DMS114 treated with DMSO at 0.1 percent for 48 hours (cell line): ENCODE measurements at regions not wholly inside any gene's neighbourhood (a gene's known extent, or its start where the extent isn't known, plus 50 kb on each side); places are given as distances from the start of the nearest gene placed in this dataset.

Experiments used
- DNase-seq: peaks from one replicate; lab custom pipeline; 2025; ENCODE audit not compliant: unreplicated experiment; lab: John Stamatoyannopoulos, UW

DNA sequence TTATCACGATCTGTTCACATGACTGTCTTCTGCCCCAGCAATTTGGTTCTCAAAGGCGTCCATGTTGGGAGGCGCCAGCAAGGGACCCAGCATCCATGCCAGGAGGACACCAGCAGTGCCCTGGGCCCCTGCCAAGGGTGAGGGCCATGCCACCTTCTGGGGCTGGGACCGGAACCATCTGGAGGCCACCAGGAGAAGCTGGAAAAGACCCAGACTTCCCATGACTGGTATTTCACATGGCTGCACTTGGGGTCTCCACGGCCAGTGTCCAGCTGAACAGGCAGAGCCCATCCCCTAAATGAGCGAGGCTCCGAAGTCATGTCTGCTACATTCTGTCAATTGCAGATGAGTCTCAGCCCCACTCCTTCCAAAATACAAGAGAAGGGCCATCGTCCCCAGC is 306.8 kb upstream of the HS6ST1 start:
- no peak for DNase-seq

DNA sequence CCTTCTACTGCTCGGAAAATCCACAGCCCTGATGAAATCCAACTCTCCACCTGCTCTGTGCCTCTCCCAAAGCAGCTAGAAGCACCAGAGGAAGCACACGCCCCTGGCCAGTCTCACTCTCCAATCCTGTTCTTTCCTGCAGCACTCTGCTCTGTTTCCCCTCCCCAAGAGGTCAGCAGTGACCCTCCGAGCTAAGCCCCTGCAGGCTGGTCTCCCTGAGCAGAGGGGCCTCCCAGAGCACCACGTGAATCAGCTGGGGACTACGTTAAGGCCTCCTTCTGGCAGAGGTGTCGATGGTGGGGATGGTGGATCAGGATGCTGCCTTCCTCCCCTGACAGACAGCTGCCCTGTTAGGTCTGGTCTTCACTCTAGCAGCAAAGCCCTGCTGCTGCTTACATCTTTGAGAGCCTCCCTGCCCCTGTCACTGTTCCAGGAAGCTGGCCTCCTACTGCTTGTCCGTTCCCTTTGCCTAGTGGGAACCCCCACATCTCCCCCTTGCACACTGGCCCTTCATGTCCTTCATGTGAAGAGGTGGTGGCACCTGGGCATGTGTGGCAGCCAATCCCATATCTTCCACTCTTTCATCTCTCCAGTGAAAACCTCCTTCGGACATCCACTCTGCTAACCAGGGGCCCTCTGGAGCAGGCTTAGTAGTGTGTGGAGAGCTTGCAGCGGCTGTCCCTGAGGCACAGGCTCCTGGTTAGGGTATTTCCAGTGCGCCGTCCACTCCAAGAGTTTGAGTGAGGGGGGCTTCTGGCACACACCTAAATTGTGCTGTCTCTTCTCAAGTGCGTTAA is 307.5 kb upstream of the HS6ST1 start:
- no peak for DNase-seq

DNA sequence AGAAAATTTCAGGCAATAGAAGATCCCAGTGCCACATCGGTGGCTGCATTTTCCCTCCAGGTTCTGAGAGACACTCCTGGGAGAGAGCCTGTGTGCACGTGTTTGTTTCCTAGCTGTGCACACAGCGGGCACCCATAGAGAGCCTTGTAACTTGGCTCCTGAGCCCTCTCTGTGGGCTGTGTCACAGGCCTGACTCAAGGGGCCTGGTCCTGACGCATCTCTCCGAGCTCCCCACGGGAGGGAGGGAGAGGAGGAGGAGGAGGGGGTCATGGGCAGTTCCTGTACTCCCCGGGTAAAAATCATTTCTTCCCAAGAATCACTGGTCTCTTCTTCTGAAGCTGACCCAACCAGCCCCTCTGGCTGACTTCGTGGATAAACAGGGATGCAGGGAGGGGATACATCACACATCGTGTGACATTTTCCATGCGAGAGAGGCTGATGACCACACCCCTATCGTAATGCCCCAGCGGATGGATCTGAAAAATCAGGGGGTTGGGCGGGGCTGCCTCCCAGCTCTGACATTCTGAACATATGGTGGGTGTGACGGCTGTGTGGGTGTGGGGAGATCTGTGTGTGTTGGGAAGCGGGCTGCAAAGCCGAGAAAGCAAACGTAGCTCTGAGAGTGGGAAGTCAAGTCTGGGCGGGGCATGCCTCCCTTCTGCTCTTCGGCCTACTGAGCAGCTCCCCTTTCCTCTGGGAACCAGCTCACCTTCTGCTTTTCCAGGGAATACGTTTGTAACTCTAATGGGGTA is 308.3 kb upstream of the HS6ST1 start:
- DNase-seq: no peak

DNA sequence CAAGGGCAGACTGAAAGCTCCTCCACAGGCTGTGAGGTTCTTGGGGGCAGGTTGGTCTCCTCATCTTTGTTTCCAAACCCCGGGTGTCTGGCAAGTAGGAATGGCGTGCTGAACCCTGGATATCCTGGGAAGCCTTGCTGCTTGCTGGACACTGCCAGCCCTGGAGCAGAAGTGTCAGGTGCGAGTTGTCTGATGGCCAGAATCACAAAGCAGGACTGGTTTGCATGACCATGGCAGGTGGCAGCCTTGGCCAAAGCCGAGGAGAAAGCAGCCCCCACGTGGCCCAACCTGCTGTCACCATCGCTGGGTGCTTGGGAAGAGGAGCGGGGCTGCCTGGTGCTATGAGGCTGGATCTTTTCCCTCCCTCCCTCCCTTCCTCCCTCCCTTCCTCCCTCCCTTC is 309.5 kb upstream of the HS6ST1 start:
- no peak for DNase-seq

DNA sequence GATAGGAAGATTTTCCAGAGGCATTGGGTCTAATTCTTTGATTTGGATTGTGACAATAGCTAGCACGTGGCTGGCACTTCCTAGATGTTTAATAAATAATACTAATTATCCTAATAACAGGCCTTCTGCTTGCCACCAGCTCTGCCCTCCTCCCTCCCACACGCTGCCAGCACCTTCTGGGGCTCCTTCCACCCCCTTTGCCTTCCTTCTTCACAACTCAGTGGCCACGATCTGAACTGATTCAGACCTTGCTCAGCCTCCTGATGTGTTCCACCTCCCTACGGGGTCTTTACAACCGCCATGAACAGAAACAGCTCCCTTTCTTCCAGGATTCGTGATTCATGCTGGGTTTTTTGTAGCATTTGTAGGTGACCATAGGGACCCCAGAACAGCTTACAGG is 310.3 kb upstream of the HS6ST1 start:
- DNase-seq: no peak

DNA sequence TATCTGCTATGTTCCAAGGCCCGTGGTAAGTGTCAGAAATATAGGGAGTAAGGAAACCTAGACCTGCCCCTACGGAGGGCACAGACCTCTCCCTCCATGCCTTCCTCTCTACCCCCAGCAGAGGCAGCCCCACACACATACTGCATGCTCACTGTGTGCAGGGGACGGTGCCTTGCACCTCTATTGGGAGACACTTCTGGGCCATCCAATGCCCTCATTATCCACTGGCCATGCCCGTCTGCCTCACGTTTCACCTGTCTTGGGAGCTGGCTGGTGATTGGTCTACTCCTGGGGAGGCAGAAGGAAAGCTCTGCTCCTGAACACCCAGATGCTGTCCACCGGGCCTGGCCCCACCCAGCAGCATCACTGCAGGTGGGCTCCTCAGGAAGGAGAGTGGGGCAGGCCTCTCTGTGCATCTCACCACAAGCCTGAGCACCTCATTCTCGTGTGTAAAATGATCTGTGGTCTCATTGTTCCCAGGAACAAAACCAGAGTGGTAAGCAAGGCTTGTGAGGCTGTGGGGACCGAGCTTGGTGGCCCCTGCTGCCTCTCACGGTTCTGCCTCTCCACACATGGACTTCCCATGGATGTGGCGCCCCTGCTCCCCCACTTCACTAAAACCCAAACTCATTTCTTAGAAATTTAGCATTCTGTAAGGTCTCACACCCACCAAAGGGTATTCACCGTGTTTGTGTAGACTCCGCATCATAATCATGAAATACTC is 312.5 kb upstream of the HS6ST1 start:
- DNase-seq: no peak

DNA sequence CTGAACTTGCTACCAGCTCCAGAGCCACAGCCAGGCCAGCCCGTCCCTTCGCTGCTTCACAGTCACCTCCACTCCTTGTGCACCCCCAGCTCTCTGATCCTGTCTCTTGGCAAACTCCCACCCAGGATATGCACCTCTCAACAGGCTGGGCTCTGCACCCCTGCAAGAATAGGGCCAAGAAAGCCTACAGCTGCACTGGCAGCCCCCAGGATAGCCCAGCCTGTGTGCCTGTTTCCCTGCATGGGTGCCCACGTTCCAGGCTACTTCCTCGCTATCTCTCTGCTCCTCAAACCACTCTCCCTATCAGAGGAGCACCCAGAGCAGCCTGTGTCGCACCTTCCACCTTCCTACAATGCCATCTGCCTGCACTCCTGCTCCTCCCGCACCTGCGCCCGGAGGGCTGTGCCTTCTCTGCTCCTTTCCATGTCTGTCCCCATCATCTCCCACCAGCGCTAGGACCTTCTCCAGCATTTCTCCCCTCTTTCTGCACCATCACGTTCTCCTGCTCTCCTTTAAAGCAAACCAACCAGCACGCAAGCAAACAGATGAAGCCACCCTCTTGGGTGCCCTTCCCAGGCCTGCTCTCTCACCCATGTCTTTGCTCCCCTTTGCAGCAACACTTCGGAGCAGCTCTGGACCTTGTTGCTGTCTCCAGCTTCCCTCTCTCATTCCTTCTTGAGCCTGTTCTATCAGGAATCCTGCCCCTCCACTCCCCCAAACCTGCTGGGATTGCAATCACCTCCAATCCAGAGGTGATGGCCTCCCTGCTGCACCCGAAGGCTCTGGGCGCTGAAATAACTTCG is 313.2 kb upstream of the HS6ST1 start:
- no peak for DNase-seq

DNA sequence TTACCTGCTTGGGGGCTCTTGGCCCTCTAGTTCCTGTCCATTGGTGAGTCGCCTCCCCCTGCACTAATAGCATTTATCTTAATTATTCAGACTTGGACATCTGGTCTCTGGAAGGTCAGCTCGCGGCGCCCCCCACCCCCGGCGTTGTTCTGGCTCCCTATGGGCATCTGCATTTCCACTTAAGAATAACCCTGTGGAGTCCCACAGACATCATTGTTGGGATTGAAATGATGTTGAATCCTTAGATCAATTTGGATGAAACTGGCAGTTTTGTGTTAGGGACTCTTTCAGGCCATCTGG is 313.8 kb upstream of the HS6ST1 start:
- no peak for DNase-seq

GRCh38 chr2:128633501-128633900 is 314.8 kb upstream of the HS6ST1 start:
- no peak for DNase-seq

- DNase-seq: no peak
These were observed 316.8 kb upstream of the HS6ST1 start for GRCh38 chr2:128635361-128635900.

DNA sequence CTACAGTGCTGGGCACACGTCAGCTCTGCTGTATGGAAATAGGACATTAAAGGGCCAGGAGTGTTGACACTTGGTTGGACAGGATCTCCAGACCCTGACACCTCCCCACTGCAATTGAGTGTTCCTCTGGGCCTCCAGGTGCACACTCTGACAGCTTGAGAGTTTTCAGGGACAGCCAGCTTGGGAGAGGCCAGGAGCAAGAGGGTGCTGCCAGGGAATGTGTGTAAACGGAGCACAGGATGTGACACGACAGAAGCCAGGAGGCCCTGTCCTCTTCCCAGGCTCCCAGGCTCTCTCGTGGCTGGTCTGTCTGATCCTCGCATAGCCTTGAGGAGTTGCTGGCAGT is 318.1 kb upstream of the HS6ST1 start:
- no peak for DNase-seq

- DNase-seq: no peak
These were observed 318.9 kb upstream of the HS6ST1 start for GRCh38 chr2:128637481-128638155.

GRCh38 chr2:128638341-128639119 is 319.9 kb upstream of the HS6ST1 start:
- no peak for DNase-seq

- no peak for DNase-seq
These were observed 320.4 kb upstream of the HS6ST1 start for GRCh38 chr2:128639120-128639477.

- DNase-seq: no peak
These were observed 321.0 kb upstream of the HS6ST1 start for GRCh38 chr2:128639693-128640092.

GRCh38 chr2:128640166-128640844 is 321.6 kb upstream of the HS6ST1 start:
- DNase-seq: no peak

- no peak for DNase-seq
These were observed 322.2 kb upstream of the HS6ST1 start for GRCh38 chr2:128640845-128641360.

GRCh38 chr2:128641421-128642080 is 322.9 kb upstream of the HS6ST1 start:
- DNase-seq: no peak

GRCh38 chr2:128642316-128642715 is 323.6 kb upstream of the HS6ST1 start:
- no peak for DNase-seq
